Activated naive CD4-positive, alpha-beta T cell treated with anti-CD3 and anti-CD28 coated beads, Interleukin-2, amount 50 U/mL, for 24 hours (primary cell): ENCODE measurements at regions not wholly inside any gene's neighbourhood (a gene's known extent, or its start where the extent isn't known, plus 50 kb on each side); places are given as distances from the start of the nearest gene placed in this dataset.

Source experiments
- H3K27ac Mint-ChIP-seq: one replicate; pipeline ENCODE4 v1.8.0; 2021; ENCODE audit warnings: mild to moderate bottlenecking, mixed read lengths
- H3K27me3 Mint-ChIP-seq: one replicate; pipeline ENCODE4 v1.8.0; 2021; ENCODE audit warnings: mixed read lengths
- H3K36me3 Mint-ChIP-seq: one replicate; pipeline ENCODE4 v1.8.0; 2021; ENCODE audit warnings: mixed read lengths
- H3K4me1 Mint-ChIP-seq: one replicate; pipeline ENCODE4 v1.8.0; 2021; ENCODE audit warnings: mixed read lengths
- H3K4me3 Mint-ChIP-seq: one replicate; pipeline ENCODE4 v1.8.0; 2021; ENCODE audit warnings: mild to moderate bottlenecking, mixed read lengths
- H3K9me3 Mint-ChIP-seq: one replicate; pipeline ENCODE4 v1.8.0; 2021; ENCODE audit warnings: mixed read lengths

GRCh38 chr15:60204131-60204885 lies 193.5 kb downstream of the ANXA2 start:
- Mint-ChIP-seq H3K27me3 (peaks cover 21% of the 10 kb centered on the region), H3K27ac (peak overlapping the region; percentile 44), H3K4me3 (no peak overlapping the region), H3K4me1 (no peaks in the 10 kb centered on the region), H3K36me3 (no peaks in the 10 kb centered on the region), H3K9me3 (no peaks in the 10 kb centered on the region)

- Mint-ChIP-seq H3K36me3 (no peaks in the 10 kb centered on the region), H3K4me1 (no peaks in the 10 kb centered on the region), H3K9me3 (no peaks in the 10 kb centered on the region), H3K4me3 (no peak overlapping the region), H3K27ac (no peak overlapping the region), H3K27me3 (peaks cover 11% of the 10 kb centered on the region)
These were observed 189.1 kb downstream of the ANXA2 start for GRCh38 chr15:60208709-60209108.

- Mint-ChIP-seq H3K27me3 (peaks cover 6% of the 10 kb centered on the region), H3K36me3 (no peaks in the 10 kb centered on the region), H3K27ac (no peak overlapping the region), H3K4me1 (no peaks in the 10 kb centered on the region), H3K4me3 (no peak overlapping the region), H3K9me3 (no peaks in the 10 kb centered on the region)
These were observed 185.2 kb downstream of the ANXA2 start for GRCh38 chr15:60212536-60212935.

GRCh38 chr15:60213377-60214000 lies 184.3 kb downstream of the ANXA2 start:
- H3K4me1 Mint-ChIP-seq = no peaks in the 10 kb centered on the region
- no peak overlapping the region for H3K4me3 Mint-ChIP-seq
- peaks cover 5% of the 10 kb centered on the region for H3K27me3 Mint-ChIP-seq
- H3K36me3 Mint-ChIP-seq = no peaks in the 10 kb centered on the region
- H3K27ac Mint-ChIP-seq = no peak overlapping the region
- no peaks in the 10 kb centered on the region for H3K9me3 Mint-ChIP-seq

- H3K27ac Mint-ChIP-seq = no peak overlapping the region
- H3K4me3 Mint-ChIP-seq = no peak overlapping the region
- no peaks in the 10 kb centered on the region for H3K4me1 Mint-ChIP-seq
- H3K36me3 Mint-ChIP-seq = no peaks in the 10 kb centered on the region
- no peaks in the 10 kb centered on the region for H3K9me3 Mint-ChIP-seq
- peaks cover 5% of the 10 kb centered on the region for H3K27me3 Mint-ChIP-seq
These were observed 183.6 kb downstream of the ANXA2 start for GRCh38 chr15:60214201-60214600.

GRCh38 chr15:60215225-60215963 lies 182.4 kb downstream of the ANXA2 start:
- peaks cover 5% of the 10 kb centered on the region for H3K27me3 Mint-ChIP-seq
- no peaks in the 10 kb centered on the region for H3K36me3 Mint-ChIP-seq
- no peaks in the 10 kb centered on the region for H3K9me3 Mint-ChIP-seq
- no peak overlapping the region for H3K27ac Mint-ChIP-seq
- no peak overlapping the region for H3K4me3 Mint-ChIP-seq
- H3K4me1 Mint-ChIP-seq = no peaks in the 10 kb centered on the region

- H3K27me3 Mint-ChIP-seq = peaks cover 4% of the 10 kb centered on the region
- no peak overlapping the region for H3K27ac Mint-ChIP-seq
- no peaks in the 10 kb centered on the region for H3K4me1 Mint-ChIP-seq
- H3K9me3 Mint-ChIP-seq = no peaks in the 10 kb centered on the region
- no peak overlapping the region for H3K4me3 Mint-ChIP-seq
- no peaks in the 10 kb centered on the region for H3K36me3 Mint-ChIP-seq
These were observed 180.6 kb downstream of the ANXA2 start for GRCh38 chr15:60217161-60217560.

- no peak overlapping the region for H3K4me3 Mint-ChIP-seq
- no peak overlapping the region for H3K27ac Mint-ChIP-seq
- peaks cover 3% of the 10 kb centered on the region for H3K27me3 Mint-ChIP-seq
- H3K9me3 Mint-ChIP-seq = no peaks in the 10 kb centered on the region
- no peaks in the 10 kb centered on the region for H3K4me1 Mint-ChIP-seq
- H3K36me3 Mint-ChIP-seq = no peaks in the 10 kb centered on the region
These were observed 179.5 kb downstream of the ANXA2 start for GRCh38 chr15:60218256-60218655.

- peaks cover 2% of the 10 kb centered on the region for H3K27me3 Mint-ChIP-seq
- no peak overlapping the region for H3K4me3 Mint-ChIP-seq
- no peaks in the 10 kb centered on the region for H3K9me3 Mint-ChIP-seq
- no peaks in the 10 kb centered on the region for H3K4me1 Mint-ChIP-seq
- no peak overlapping the region for H3K27ac Mint-ChIP-seq
- H3K36me3 Mint-ChIP-seq = no peaks in the 10 kb centered on the region
These were observed 177.9 kb downstream of the ANXA2 start for GRCh38 chr15:60219866-60220265.

GRCh38 chr15:60221356-60221755 lies 176.4 kb downstream of the ANXA2 start:
- no peaks in the 10 kb centered on the region for H3K4me1 Mint-ChIP-seq
- no peak overlapping the region for H3K4me3 Mint-ChIP-seq
- H3K9me3 Mint-ChIP-seq = no peaks in the 10 kb centered on the region
- H3K27me3 Mint-ChIP-seq = peaks cover 2% of the 10 kb centered on the region
- H3K27ac Mint-ChIP-seq = no peak overlapping the region
- no peaks in the 10 kb centered on the region for H3K36me3 Mint-ChIP-seq

GRCh38 chr15:60222404-60222803 lies 175.4 kb downstream of the ANXA2 start:
- Mint-ChIP-seq H3K27me3 (peaks cover 2% of the 10 kb centered on the region), H3K27ac (no peak overlapping the region), H3K9me3 (no peaks in the 10 kb centered on the region), H3K4me3 (no peak overlapping the region), H3K4me1 (no peaks in the 10 kb centered on the region), H3K36me3 (no peaks in the 10 kb centered on the region)

- no peak overlapping the region for H3K27ac Mint-ChIP-seq
These were observed 174.6 kb downstream of the ANXA2 start for GRCh38 chr15:60223176-60223575.

GRCh38 chr15:60226924-60227323 lies 170.9 kb downstream of the ANXA2 start:
- Mint-ChIP-seq H3K4me3 (no peak overlapping the region), H3K9me3 (no peaks in the 10 kb centered on the region), H3K27me3 (peaks cover 2% of the 10 kb centered on the region), H3K36me3 (no peaks in the 10 kb centered on the region), H3K27ac (no peak overlapping the region), H3K4me1 (peaks cover 8% of the 10 kb centered on the region)

More at GRCh38 chr15:60223176-60223575, 174.6 kb downstream of the ANXA2 start:
- no peaks in the 10 kb centered on the region for H3K36me3 Mint-ChIP-seq
- H3K4me3 Mint-ChIP-seq = no peak overlapping the region
- no peaks in the 10 kb centered on the region for H3K9me3 Mint-ChIP-seq
- H3K27me3 Mint-ChIP-seq = peaks cover 2% of the 10 kb centered on the region
- H3K4me1 Mint-ChIP-seq = no peaks in the 10 kb centered on the region

GRCh38 chr15:60228101-60228500 lies 169.7 kb downstream of the ANXA2 start:
- no peaks in the 10 kb centered on the region for H3K9me3 Mint-ChIP-seq
- H3K27me3 Mint-ChIP-seq = peaks cover 2% of the 10 kb centered on the region
- no peak overlapping the region for H3K27ac Mint-ChIP-seq
- H3K36me3 Mint-ChIP-seq = no peaks in the 10 kb centered on the region
- H3K4me3 Mint-ChIP-seq = no peak overlapping the region
- H3K4me1 Mint-ChIP-seq = peaks cover 8% of the 10 kb centered on the region

- Mint-ChIP-seq H3K9me3 (no peaks in the 10 kb centered on the region), H3K27ac (no peak overlapping the region), H3K27me3 (peaks cover 2% of the 10 kb centered on the region)
These were observed 169.2 kb downstream of the ANXA2 start for GRCh38 chr15:60228619-60229018.

More at GRCh38 chr15:60228619-60229018, 169.2 kb downstream of the ANXA2 start:
- H3K4me3 Mint-ChIP-seq = no peak overlapping the region
- H3K36me3 Mint-ChIP-seq = no peaks in the 10 kb centered on the region
- peaks cover 8% of the 10 kb centered on the region for H3K4me1 Mint-ChIP-seq
